ENCODE measurements at regions not wholly inside any gene's neighbourhood (a gene's known extent, or its start where the extent isn't known, plus 50 kb on each side); places are given as distances from the start of the nearest gene placed in this dataset.

DNA sequence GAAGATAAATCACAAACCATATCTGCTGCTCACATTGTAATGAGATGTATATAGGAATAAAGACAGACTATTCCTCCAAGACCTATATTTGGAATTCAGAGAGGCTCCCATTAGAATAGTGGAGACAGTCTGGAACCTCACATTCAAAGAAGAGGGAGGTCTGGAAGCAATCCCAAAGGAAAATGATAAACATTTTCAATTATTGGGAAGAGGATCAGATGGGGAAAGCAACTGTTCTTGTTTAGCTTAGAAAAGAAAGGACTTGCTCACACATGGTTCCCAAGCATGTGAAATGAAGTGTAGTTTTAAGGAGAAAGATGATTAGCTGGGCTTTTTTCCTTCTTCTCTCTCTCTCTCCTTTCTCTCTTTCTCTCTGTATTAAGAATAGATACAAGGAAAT is 193.0 kb upstream of the LMNTD1 start:
- no peak for FAIRE-seq
- no peak overlapping the region for H3K4me3 ChIP-seq (ENCODE audit: insufficient read depth, low read depth, low read length)
- no peaks in the 10 kb centered on the region for H3K36me3 ChIP-seq (ENCODE audit: insufficient read depth, low read length)
- no peaks in the 10 kb centered on the region for H3K9me3 ChIP-seq (ENCODE audit: insufficient read depth, low read depth, low read length)
- Mint-ChIP-seq H3K4me3 (ENCODE audit: unreplicated experiment) (no peak overlapping the region), H3K9me3 (ENCODE audit: unreplicated experiment) (no peaks in the 10 kb centered on the region), H3K36me3 (ENCODE audit: low read depth, unreplicated experiment) (no peaks in the 10 kb centered on the region), H3K27ac (ENCODE audit: unreplicated experiment) (no peak overlapping the region), H3K4me1 (ENCODE audit: low read depth, unreplicated experiment) (no peaks in the 10 kb centered on the region), H3K27me3 (ENCODE audit: low read depth, unreplicated experiment) (no peaks in the 10 kb centered on the region)
- H3K27ac ChIP-seq (ENCODE audit: low read depth, low read length), result no peak overlapping the region
- no peaks in the 10 kb centered on the region for H4K20me1 ChIP-seq (ENCODE audit: insufficient read depth, low read length)
- H3K4me1 ChIP-seq (ENCODE audit: insufficient read depth, low read length), result no peaks in the 10 kb centered on the region
- TF ChIP-seq CTCF (IDR thresholded peaks at IDR 0.05; ENCODE audit: insufficient read depth, low read depth, low read length) (no peak), EZH2 (IDR thresholded peaks at IDR 0.05; ENCODE audit: insufficient read depth, low read length) (no peak)
- no peak overlapping the region for H3K9ac ChIP-seq (ENCODE audit: low read length)
- no peaks in the 10 kb centered on the region for H3K79me2 ChIP-seq (ENCODE audit: insufficient read depth, low read length)
- no peak overlapping the region for H2AFZ ChIP-seq (ENCODE audit: low read depth, low read length)
- H3K4me2 ChIP-seq (ENCODE audit: low read length), result no peak overlapping the region
- no peaks in the 10 kb centered on the region for H3K27me3 ChIP-seq (ENCODE audit: insufficient read depth, low read length)
- no peak for DNase-seq (ENCODE audit: low read depth)

DNA sequence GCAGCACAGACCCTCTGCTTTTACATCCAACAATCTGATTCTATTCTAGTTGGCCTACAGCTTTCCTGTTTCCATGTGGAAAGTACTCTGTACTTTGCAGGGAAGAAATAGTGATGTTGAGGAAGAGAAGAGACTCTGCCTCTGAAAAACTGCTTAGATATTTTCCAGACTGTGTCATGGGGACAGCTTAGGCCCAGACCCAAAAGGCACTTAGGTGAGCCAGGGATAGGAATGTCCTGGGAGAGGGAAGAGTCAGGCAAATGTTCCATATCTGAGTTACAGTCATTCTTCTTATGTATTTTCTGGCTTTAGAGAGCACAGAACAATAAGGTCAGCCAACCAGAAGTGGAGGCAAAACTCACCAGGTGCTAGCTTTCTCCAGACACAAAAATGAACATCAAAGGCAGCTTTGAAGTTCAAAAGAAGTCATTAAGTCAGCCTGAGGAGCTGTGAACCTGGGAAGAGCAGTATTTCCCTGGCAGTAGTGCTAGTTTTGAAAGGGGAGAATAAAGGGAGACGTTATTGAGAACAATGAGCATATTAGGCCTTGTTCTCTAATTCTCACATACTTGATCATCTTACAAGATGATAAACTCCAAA is 199.7 kb upstream of the LMNTD1 start:
- Histone ChIP-seq H4K20me1 (ENCODE audit: insufficient read depth, low read length) (no peaks in the 10 kb centered on the region), H3K36me3 (ENCODE audit: insufficient read depth, low read length) (no peaks in the 10 kb centered on the region), H3K27me3 (ENCODE audit: insufficient read depth, low read length) (no peaks in the 10 kb centered on the region), H3K9ac (ENCODE audit: low read length) (no peak overlapping the region), H3K27ac (ENCODE audit: low read depth, low read length) (no peak overlapping the region), H3K79me2 (ENCODE audit: insufficient read depth, low read length) (no peaks in the 10 kb centered on the region), H3K4me2 (ENCODE audit: low read length) (no peak overlapping the region), H3K9me3 (ENCODE audit: insufficient read depth, low read depth, low read length) (no peaks in the 10 kb centered on the region), H3K4me3 (ENCODE audit: insufficient read depth, low read depth, low read length) (no peak overlapping the region), H2AFZ (ENCODE audit: low read depth, low read length) (no peak overlapping the region), H3K4me1 (ENCODE audit: insufficient read depth, low read length) (no peaks in the 10 kb centered on the region)
- Mint-ChIP-seq H3K4me1 (ENCODE audit: low read depth, unreplicated experiment) (peaks cover 3% of the 10 kb centered on the region), H3K36me3 (ENCODE audit: low read depth, unreplicated experiment) (no peaks in the 10 kb centered on the region), H3K27me3 (ENCODE audit: low read depth, unreplicated experiment) (no peaks in the 10 kb centered on the region), H3K27ac (ENCODE audit: unreplicated experiment) (no peak overlapping the region), H3K9me3 (ENCODE audit: unreplicated experiment) (no peaks in the 10 kb centered on the region), H3K4me3 (ENCODE audit: unreplicated experiment) (no peak overlapping the region)
- FAIRE-seq (no peak), DNase-seq (ENCODE audit: low read depth) (no peak)
- TF ChIP-seq CTCF (IDR thresholded peaks at IDR 0.05; ENCODE audit: insufficient read depth, low read depth, low read length), result no peak
- no peak for TF ChIP-seq EZH2 (IDR thresholded peaks at IDR 0.05; ENCODE audit: insufficient read depth, low read length)

- H3K4me1 Mint-ChIP-seq (ENCODE audit: low read depth, unreplicated experiment), result peaks cover 13% of the 10 kb centered on the region
- Histone ChIP-seq H3K36me3 (ENCODE audit: insufficient read depth, low read length) (no peaks in the 10 kb centered on the region), H3K9me3 (ENCODE audit: insufficient read depth, low read depth, low read length) (no peaks in the 10 kb centered on the region), H3K27ac (ENCODE audit: low read depth, low read length) (no peak overlapping the region), H2AFZ (ENCODE audit: low read depth, low read length) (no peak overlapping the region), H3K4me1 (ENCODE audit: insufficient read depth, low read length) (no peaks in the 10 kb centered on the region), H3K79me2 (ENCODE audit: insufficient read depth, low read length) (no peaks in the 10 kb centered on the region), H3K4me3 (ENCODE audit: insufficient read depth, low read depth, low read length) (no peak overlapping the region), H3K9ac (ENCODE audit: low read length) (no peak overlapping the region), H3K27me3 (ENCODE audit: insufficient read depth, low read length) (no peaks in the 10 kb centered on the region), H3K4me2 (ENCODE audit: low read length) (no peak overlapping the region), H4K20me1 (ENCODE audit: insufficient read depth, low read length) (no peaks in the 10 kb centered on the region)
- no peak for DNase-seq (ENCODE audit: low read depth)
- H3K27me3 Mint-ChIP-seq (ENCODE audit: low read depth, unreplicated experiment), result no peaks in the 10 kb centered on the region
- no peak for FAIRE-seq
- H3K27ac Mint-ChIP-seq (ENCODE audit: unreplicated experiment), result peak overlapping the region; percentile 6
- no peaks in the 10 kb centered on the region for H3K36me3 Mint-ChIP-seq (ENCODE audit: low read depth, unreplicated experiment)
- no peak for TF ChIP-seq EZH2 (IDR thresholded peaks at IDR 0.05; ENCODE audit: insufficient read depth, low read length)
- TF ChIP-seq CTCF (IDR thresholded peaks at IDR 0.05; ENCODE audit: insufficient read depth, low read depth, low read length), result no peak
- H3K9me3 Mint-ChIP-seq (ENCODE audit: unreplicated experiment), result no peaks in the 10 kb centered on the region
- H3K4me3 Mint-ChIP-seq (ENCODE audit: unreplicated experiment), result no peak overlapping the region
Observed at GRCh38 chr12:25755136-25755970, 202.3 kb upstream of the LMNTD1 start.
